ENCODE measurements at regions not wholly inside any gene's neighbourhood (a gene's known extent, or its start where the extent isn't known, plus 50 kb on each side); places are given as distances from the start of the nearest gene placed in this dataset.

- DNase-seq (ENCODE audit: low spot score) (no peak), ATAC-seq (ENCODE audit: low FRiP score) (no peak)
- no peak for TF ChIP-seq CTCF (IDR thresholded peaks at IDR 0.05)
Measured at GRCh38 chr13:83577183-83577582, 305.1 kb downstream of the SLITRK1 start.

- TF ChIP-seq CTCF (IDR thresholded peaks at IDR 0.05) = no peak
- ATAC-seq (ENCODE audit: low FRiP score) = no peak
- DNase-seq (ENCODE audit: low spot score) = no peak
Measured at GRCh38 chr13:83568019-83568418, 314.3 kb downstream of the SLITRK1 start.

- no peak for ATAC-seq (ENCODE audit: low FRiP score)
- no peak for DNase-seq (ENCODE audit: low spot score)
- no peak for TF ChIP-seq CTCF (IDR thresholded peaks at IDR 0.05)
Measured at GRCh38 chr13:83563499-83563898, 318.8 kb downstream of the SLITRK1 start.

- ATAC-seq (ENCODE audit: low FRiP score) (no peak), DNase-seq (ENCODE audit: low spot score) (no peak)
- TF ChIP-seq CTCF (IDR thresholded peaks at IDR 0.05) = no peak
Measured at GRCh38 chr13:83557845-83558244, 324.4 kb downstream of the SLITRK1 start.

GRCh38 chr13:83549671-83550070 lies 332.6 kb downstream of the SLITRK1 start:
- ATAC-seq (ENCODE audit: low FRiP score) = no peak
- DNase-seq (ENCODE audit: low spot score) = no peak
- TF ChIP-seq CTCF (IDR thresholded peaks at IDR 0.05) = no peak

GRCh38 chr13:83547043-83547442 lies 335.2 kb downstream of the SLITRK1 start:
- DNase-seq (ENCODE audit: low spot score) (no peak), ATAC-seq (ENCODE audit: low FRiP score) (no peak)
- no peak for TF ChIP-seq CTCF (IDR thresholded peaks at IDR 0.05)

GRCh38 chr13:83546476-83546875 lies 335.8 kb downstream of the SLITRK1 start:
- TF ChIP-seq CTCF (IDR thresholded peaks at IDR 0.05) = no peak
- no peak for ATAC-seq (ENCODE audit: low FRiP score)
- DNase-seq (ENCODE audit: low spot score) = no peak

Measured in omental fat pad (tissue), 3 donors.